ENCODE measurements at regions not wholly inside any gene's neighbourhood (a gene's known extent, or its start where the extent isn't known, plus 50 kb on each side); places are given as distances from the start of the nearest gene placed in this dataset.

- no peaks in the 10 kb centered on the region for H3K27me3 ChIP-seq (ENCODE audit: insufficient read depth, poor library complexity, severe bottlenecking)
- no peaks in the 10 kb centered on the region for H3K36me3 ChIP-seq (ENCODE audit: low read depth)
- ATAC-seq (ENCODE audit: low read depth) (no peak), DNase-seq (ENCODE audit: low spot score) (no peak)
- no peaks in the 10 kb centered on the region for H3K4me1 ChIP-seq (ENCODE audit: insufficient read depth, poor library complexity, severe bottlenecking)
- no peaks in the 10 kb centered on the region for H3K9me3 ChIP-seq (ENCODE audit: severe bottlenecking)
- H3K4me3 ChIP-seq (ENCODE audit: severe bottlenecking) = no peak overlapping the region
- no peak overlapping the region for H3K27ac ChIP-seq (ENCODE audit: poor library complexity, severe bottlenecking)
- TF ChIP-seq, protein P1, sequence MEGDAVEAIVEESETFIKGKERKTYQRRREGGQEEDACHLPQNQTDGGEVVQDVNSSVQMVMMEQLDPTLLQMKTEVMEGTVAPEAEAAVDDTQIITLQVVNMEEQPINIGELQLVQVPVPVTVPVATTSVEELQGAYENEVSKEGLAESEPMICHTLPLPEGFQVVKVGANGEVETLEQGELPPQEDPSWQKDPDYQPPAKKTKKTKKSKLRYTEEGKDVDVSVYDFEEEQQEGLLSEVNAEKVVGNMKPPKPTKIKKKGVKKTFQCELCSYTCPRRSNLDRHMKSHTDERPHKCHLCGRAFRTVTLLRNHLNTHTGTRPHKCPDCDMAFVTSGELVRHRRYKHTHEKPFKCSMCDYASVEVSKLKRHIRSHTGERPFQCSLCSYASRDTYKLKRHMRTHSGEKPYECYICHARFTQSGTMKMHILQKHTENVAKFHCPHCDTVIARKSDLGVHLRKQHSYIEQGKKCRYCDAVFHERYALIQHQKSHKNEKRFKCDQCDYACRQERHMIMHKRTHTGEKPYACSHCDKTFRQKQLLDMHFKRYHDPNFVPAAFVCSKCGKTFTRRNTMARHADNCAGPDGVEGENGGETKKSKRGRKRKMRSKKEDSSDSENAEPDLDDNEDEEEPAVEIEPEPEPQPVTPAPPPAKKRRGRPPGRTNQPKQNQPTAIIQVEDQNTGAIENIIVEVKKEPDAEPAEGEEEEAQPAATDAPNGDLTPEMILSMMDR (IDR thresholded peaks at IDR 0.05; ENCODE audit: poor library complexity, severe bottlenecking) = no peak
These were observed 627.7 kb downstream of the FGF9 start for GRCh38 chr13:22298530-22298929.

DNA sequence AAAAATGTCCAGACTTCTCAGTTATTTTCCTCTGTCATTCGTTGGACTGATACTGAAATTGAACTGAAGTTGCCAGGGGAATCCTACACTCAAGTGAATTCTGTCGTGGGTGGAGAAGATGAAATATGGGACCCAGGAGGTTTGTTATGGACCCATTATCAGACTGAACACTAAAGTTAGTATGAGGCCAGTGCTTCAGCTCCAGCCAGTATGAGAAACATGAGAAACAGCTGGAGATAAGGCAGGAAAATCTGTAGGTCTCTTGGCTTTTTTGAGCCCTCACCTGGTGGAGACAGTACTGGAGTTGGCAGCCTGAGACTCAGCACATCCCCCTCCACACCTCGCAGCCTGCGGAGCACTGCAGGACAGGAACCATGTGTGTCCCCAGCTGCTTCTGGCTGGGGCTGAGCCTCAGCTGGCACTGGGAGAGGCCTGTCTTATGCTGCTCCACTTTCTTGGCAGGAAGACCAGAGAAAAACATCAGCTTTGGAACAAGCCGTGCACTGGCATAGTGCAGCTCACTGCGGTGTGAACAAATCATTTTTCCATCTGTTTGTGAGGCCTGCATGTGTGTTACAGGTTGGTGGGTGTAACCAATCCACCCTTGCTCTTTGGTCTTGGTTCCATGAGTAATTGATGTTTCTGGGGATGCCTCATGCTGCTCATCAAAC is 641.0 kb downstream of the FGF9 start:
- no peaks in the 10 kb centered on the region for H3K36me3 ChIP-seq (ENCODE audit: low read depth)
- H3K4me3 ChIP-seq (ENCODE audit: severe bottlenecking) = no peak overlapping the region
- no peaks in the 10 kb centered on the region for H3K9me3 ChIP-seq (ENCODE audit: severe bottlenecking)
- ATAC-seq (ENCODE audit: low read depth) (no peak; the same call in 2 of the 3 replicates), DNase-seq (ENCODE audit: low spot score) (no peak)
- TF ChIP-seq, protein P1 (IDR thresholded peaks at IDR 0.05; ENCODE audit: poor library complexity, severe bottlenecking) = no peak
- no peaks in the 10 kb centered on the region for H3K27me3 ChIP-seq (ENCODE audit: insufficient read depth, poor library complexity, severe bottlenecking)
- no peaks in the 10 kb centered on the region for H3K4me1 ChIP-seq (ENCODE audit: insufficient read depth, poor library complexity, severe bottlenecking)
- H3K27ac ChIP-seq (ENCODE audit: poor library complexity, severe bottlenecking) = no peak overlapping the region

- H3K9me3 ChIP-seq (ENCODE audit: severe bottlenecking) = no peaks in the 10 kb centered on the region
- TF ChIP-seq, protein P1 (IDR thresholded peaks at IDR 0.05; ENCODE audit: poor library complexity, severe bottlenecking) = no peak
- ATAC-seq (ENCODE audit: low read depth) (no peak), DNase-seq (ENCODE audit: low spot score) (no peak)
- no peaks in the 10 kb centered on the region for H3K4me1 ChIP-seq (ENCODE audit: insufficient read depth, poor library complexity, severe bottlenecking)
- H3K27me3 ChIP-seq (ENCODE audit: insufficient read depth, poor library complexity, severe bottlenecking) = no peaks in the 10 kb centered on the region
- no peak overlapping the region for H3K27ac ChIP-seq (ENCODE audit: poor library complexity, severe bottlenecking)
- H3K4me3 ChIP-seq (ENCODE audit: severe bottlenecking) = no peak overlapping the region
- H3K36me3 ChIP-seq (ENCODE audit: low read depth) = no peaks in the 10 kb centered on the region
These were observed 641.5 kb downstream of the FGF9 start for GRCh38 chr13:22312405-22312803.

DNA sequence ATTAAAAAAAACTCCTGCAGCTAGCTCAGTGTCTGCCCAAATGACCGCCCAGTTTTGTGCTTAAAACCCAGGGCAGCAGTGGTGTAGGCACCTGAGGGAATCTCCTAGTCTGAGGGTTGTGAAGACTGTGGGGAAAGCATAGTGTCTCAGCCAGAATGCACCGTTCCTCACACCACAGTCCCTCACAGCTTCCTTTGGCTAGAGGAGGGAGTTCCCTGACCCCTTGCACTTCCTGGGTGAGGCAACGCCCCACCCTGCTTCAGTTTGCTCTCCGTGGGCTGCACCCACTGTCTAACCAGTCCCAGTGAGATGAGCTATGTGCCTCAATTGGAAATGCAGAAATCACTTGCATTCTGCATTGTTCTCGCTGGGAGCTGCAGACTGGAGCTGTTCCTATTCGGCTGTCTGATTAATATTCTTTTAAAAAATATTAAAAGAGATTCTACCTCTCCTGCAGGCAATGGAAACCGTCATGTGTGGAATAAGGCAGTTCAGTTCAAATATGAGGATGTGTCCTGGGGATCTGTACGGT is 645.7 kb downstream of the FGF9 start:
- Histone ChIP-seq H3K27me3 (ENCODE audit: insufficient read depth, poor library complexity, severe bottlenecking) (no peaks in the 10 kb centered on the region), H3K9me3 (ENCODE audit: severe bottlenecking) (no peaks in the 10 kb centered on the region), H3K36me3 (ENCODE audit: low read depth) (no peaks in the 10 kb centered on the region), H3K4me1 (ENCODE audit: insufficient read depth, poor library complexity, severe bottlenecking) (no peaks in the 10 kb centered on the region), H3K4me3 (ENCODE audit: severe bottlenecking) (no peak overlapping the region), H3K27ac (ENCODE audit: poor library complexity, severe bottlenecking) (no peak overlapping the region)
- DNase-seq (ENCODE audit: low spot score) (no peak), ATAC-seq (ENCODE audit: low read depth) (no peak)
- TF ChIP-seq, protein P1 (IDR thresholded peaks at IDR 0.05; ENCODE audit: poor library complexity, severe bottlenecking) = no peak

DNA sequence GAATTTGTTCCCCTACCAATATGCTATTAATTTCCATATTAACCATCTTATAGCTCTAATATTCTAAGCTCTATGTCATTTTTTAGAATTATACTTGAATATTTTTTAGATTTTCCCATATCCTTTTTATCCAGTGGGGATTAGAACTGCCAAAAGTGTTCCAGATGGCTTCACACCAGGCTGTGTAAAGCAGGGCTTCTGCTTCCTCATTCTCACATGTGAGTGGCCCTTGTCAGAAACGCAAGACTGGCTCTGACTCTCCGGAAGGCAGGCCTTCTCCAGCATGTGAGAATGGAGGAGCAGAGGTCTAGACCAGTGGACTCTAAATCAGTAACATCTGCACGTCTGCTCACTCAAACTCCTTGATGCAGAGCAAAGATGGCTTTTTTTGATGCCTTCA is 650.1 kb downstream of the FGF9 start:
- H3K27ac ChIP-seq (ENCODE audit: poor library complexity, severe bottlenecking) = no peak overlapping the region
- TF ChIP-seq, protein P1 (IDR thresholded peaks at IDR 0.05; ENCODE audit: poor library complexity, severe bottlenecking) = no peak
- H3K4me1 ChIP-seq (ENCODE audit: insufficient read depth, poor library complexity, severe bottlenecking) = no peaks in the 10 kb centered on the region

More for the DNA sequence above, 650.1 kb downstream of the FGF9 start:
- no peaks in the 10 kb centered on the region for H3K9me3 ChIP-seq (ENCODE audit: severe bottlenecking)
- no peaks in the 10 kb centered on the region for H3K36me3 ChIP-seq (ENCODE audit: low read depth)
- no peak for DNase-seq (ENCODE audit: low spot score)
- ATAC-seq (ENCODE audit: low read depth) = no peak
- H3K4me3 ChIP-seq (ENCODE audit: severe bottlenecking) = no peak overlapping the region
- peaks cover 4% of the 10 kb centered on the region for H3K27me3 ChIP-seq (ENCODE audit: insufficient read depth, poor library complexity, severe bottlenecking)
